ENCODE measurements at regions not wholly inside any gene's neighbourhood (a gene's known extent, or its start where the extent isn't known, plus 50 kb on each side); places are given as distances from the start of the nearest gene placed in this dataset.

GRCh38 chr20:24754691-24755090, 194.4 kb upstream of the CST7 start:
- no peak for DNase-seq
- TF ChIP-seq CTCF (IDR thresholded peaks at IDR 0.05) = no peak
- H3K9me3 ChIP-seq = no peaks in the 10 kb centered on the region
- H3K27ac ChIP-seq = no peak overlapping the region
- no peak overlapping the region for H3K4me3 ChIP-seq
- H3K4me1 ChIP-seq = no peaks in the 10 kb centered on the region
- intact Hi-C loops (cut with DNase I) = no loop called here
- H3K27me3 ChIP-seq = no peaks in the 10 kb centered on the region
- no peak overlapping the region for H3K9ac ChIP-seq (ENCODE audit: low read depth in 2 of 2, low read length in 2 of 2)
- no peaks in the 10 kb centered on the region for H3K36me3 ChIP-seq

GRCh38 chr20:24755411-24755922, 193.6 kb upstream of the CST7 start:
- Histone ChIP-seq H3K9me3 (no peaks in the 10 kb centered on the region), H3K4me3 (no peak overlapping the region), H3K36me3 (no peaks in the 10 kb centered on the region), H3K27me3 (no peaks in the 10 kb centered on the region), H3K4me1 (no peaks in the 10 kb centered on the region), H3K27ac (no peak overlapping the region), H3K9ac (ENCODE audit: low read depth in 2 of 2, low read length in 2 of 2) (no peak overlapping the region)
- intact Hi-C loops (cut with DNase I) = no loop called here
- DNase-seq = no peak
- no peak for TF ChIP-seq CTCF (IDR thresholded peaks at IDR 0.05)

GRCh38 chr20:24756292-24757025, 192.6 kb upstream of the CST7 start:
- H3K27ac ChIP-seq = no peak overlapping the region
- no peak for DNase-seq

GRCh38 chr20:24761220-24762065, 187.6 kb upstream of the CST7 start:
- Histone ChIP-seq H3K9ac (ENCODE audit: low read depth in 2 of 2, low read length in 2 of 2) (no peak overlapping the region), H3K36me3 (no peaks in the 10 kb centered on the region), H3K4me1 (no peaks in the 10 kb centered on the region), H3K4me3 (no peak overlapping the region), H3K27ac (no peak overlapping the region), H3K27me3 (no peaks in the 10 kb centered on the region), H3K9me3 (no peaks in the 10 kb centered on the region)
- TF ChIP-seq CTCF (IDR thresholded peaks at IDR 0.05) = no peak
- intact Hi-C loops (cut with DNase I) = no loop called here
- no peak for DNase-seq

More at GRCh38 chr20:24756292-24757025, 192.6 kb upstream of the CST7 start:
- H3K4me3 ChIP-seq = no peak overlapping the region
- intact Hi-C loops (cut with DNase I) = no loop called here
- no peaks in the 10 kb centered on the region for H3K4me1 ChIP-seq
- no peak overlapping the region for H3K9ac ChIP-seq (ENCODE audit: low read depth in 2 of 2, low read length in 2 of 2)
- no peaks in the 10 kb centered on the region for H3K9me3 ChIP-seq
- no peaks in the 10 kb centered on the region for H3K27me3 ChIP-seq
- TF ChIP-seq CTCF (IDR thresholded peaks at IDR 0.05) = no peak
- no peaks in the 10 kb centered on the region for H3K36me3 ChIP-seq

GRCh38 chr20:24762371-24762770, 186.7 kb upstream of the CST7 start:
- no peaks in the 10 kb centered on the region for H3K4me1 ChIP-seq
- no peaks in the 10 kb centered on the region for H3K9me3 ChIP-seq
- no peak for TF ChIP-seq CTCF (IDR thresholded peaks at IDR 0.05)
- H3K27me3 ChIP-seq = no peaks in the 10 kb centered on the region
- DNase-seq = no peak
- no peak overlapping the region for H3K4me3 ChIP-seq
- no peak overlapping the region for H3K27ac ChIP-seq
- H3K9ac ChIP-seq (ENCODE audit: low read depth in 2 of 2, low read length in 2 of 2) = no peak overlapping the region
- no peaks in the 10 kb centered on the region for H3K36me3 ChIP-seq
- intact Hi-C loops (cut with DNase I) = no loop called here
